SK-N-SH (cell line): ENCODE measurements at regions not wholly inside any gene's neighbourhood (a gene's known extent, or its start where the extent isn't known, plus 50 kb on each side); places are given as distances from the start of the nearest gene placed in this dataset.

Experiments
- CTCF ChIA-PET: fragments of 300-600, 350-600 bp; formaldehyde crosslinking; extraction: SDS; loops from one replicate; lab custom pipeline; 2021; lab: Yijun Ruan, JAX
- POLR2A ChIA-PET: fragments of 350-600 bp; sonication (Branson Sonifier 250); formaldehyde crosslinking; extraction: SDS; loops from one replicate; lab custom pipeline; 2020; ENCODE audit warnings: antibody characterized with exemption, inconsistent platforms; lab: Yijun Ruan, JAX
- DNase-seq: peaks from one replicate; pipeline ENCODE4 v3.0.0; 2012
- H2AFZ ChIP-seq: fragments of 200-600 bp; sonication (generic); 2 replicates; pipeline ENCODE4 v1.8.1; 2016; ENCODE audit warnings: antibody characterized with exemption, mild to moderate bottlenecking, low read depth
- H3F3A ChIP-seq: fragments of 200-600 bp; sonication (generic); replicated peaks from 2 replicates; pipeline ENCODE3; 2016; ENCODE audit warnings: antibody characterized with exemption, mild to moderate bottlenecking; ENCODE audit not compliant: insufficient read depth
- H3K27ac ChIP-seq, 2 experiments: fragments of 200-500 bp in 1 of 2; fragments of 200-600 bp in 1 of 2; sonication (Bioruptor generic) in 1 of 2; sonication (generic), shearing (Covaris generic) in 1 of 2; 2 replicates each; pipeline versions ENCODE4 v1.5.1 to v1.6.1; 2014 to 2016; ENCODE audit warnings: low read depth in 2 of 2, inconsistent platforms in 1 of 2, low read length in 1 of 2, mild to moderate bottlenecking in 1 of 2, mixed read lengths in 1 of 2
- H3K27me3 ChIP-seq: fragments of 200-600 bp; sonication (generic), shearing (Covaris generic); 2 replicates; pipeline ENCODE4 v1.6.1; 2016; ENCODE audit warnings: mixed run types; ENCODE audit not compliant: insufficient read depth
- H3K36me3 ChIP-seq, 2 experiments: fragments of 200-500 bp in 1 of 2; fragments of 200-600 bp in 1 of 2; sonication (Bioruptor generic) in 1 of 2; sonication (generic) in 1 of 2; replicated peaks in 1 of 2; 2 replicates each; pipeline versions ENCODE3 to v1.5.1; 2014 to 2016; ENCODE audit warnings: low read length in 1 of 2, mild to moderate bottlenecking in 1 of 2; ENCODE audit not compliant: insufficient read depth in 2 of 2, control insufficient read depth in 1 of 2
- H3K4me1 ChIP-seq, 2 experiments: fragments of 200-500 bp in 1 of 2; fragments of 200-600 bp in 1 of 2; sonication (Bioruptor generic) in 1 of 2; sonication (generic), shearing (Covaris generic) in 1 of 2; 2 replicates each; pipeline versions ENCODE4 v1.5.1 to v1.6.1; 2014 to 2016; ENCODE audit warnings: low read depth in 1 of 2, low read length in 1 of 2, mixed run types in 1 of 2; ENCODE audit not compliant: insufficient read depth in 2 of 2, control insufficient read depth in 1 of 2
- H3K4me2 ChIP-seq: fragments of 200-600 bp; sonication (generic), shearing (Covaris generic); 2 replicates; pipeline ENCODE4 v1.6.1; 2017; ENCODE audit warnings: mixed run types
- H3K4me3 ChIP-seq, 2 experiments: fragments of 200-500 bp in 1 of 2; fragments of 200-600 bp in 1 of 2; sonication (Bioruptor generic) in 1 of 2; sonication (generic), shearing (Covaris generic) in 1 of 2; 2 replicates each; pipeline versions ENCODE4 v1.5.1 to v1.8.1; 2014 to 2016; ENCODE audit warnings: low read depth in 2 of 2, inconsistent platforms in 1 of 2, low read length in 1 of 2, mild to moderate bottlenecking in 1 of 2, mixed read lengths in 1 of 2, moderate library complexity in 1 of 2
- H3K79me2 ChIP-seq: fragments of 200-600 bp; sonication (generic); 2 replicates; pipeline ENCODE4 v1.8.1; 2017; ENCODE audit warnings: mild to moderate bottlenecking; ENCODE audit not compliant: insufficient read depth
- H3K9ac ChIP-seq: fragments of 200-600 bp; sonication (generic); 2 replicates; pipeline ENCODE4 v1.6.1; 2017; ENCODE audit warnings: mixed run types
- H3K9me2 ChIP-seq: fragments of 200-600 bp; sonication (generic); 2 replicates; pipeline ENCODE4 v1.6.1; 2017; ENCODE audit warnings: mixed run types
- H3K9me3 ChIP-seq: fragments of 200-600 bp; sonication (generic); 2 replicates; pipeline ENCODE4 v1.6.1; 2017; ENCODE audit warnings: mixed run types, mild to moderate bottlenecking, moderate library complexity
- H4K20me1 ChIP-seq: fragments of 200-600 bp; sonication (generic); 2 replicates; pipeline ENCODE4 v1.6.1; 2017; ENCODE audit warnings: mild to moderate bottlenecking, mixed run types; ENCODE audit not compliant: insufficient read depth
- RAD21 ChIP-seq: IDR thresholded peaks from 2 replicates; pipeline ENCODE4 v1.6.1; 2012; ENCODE audit warnings: mild to moderate bottlenecking, low read length
- WGBS: methylation state at CpG from one replicate; pipeline ENCODE4 v1.1.6; 2017; ENCODE audit warnings: low lambda C conversion rate; 5-methylcytosine and 5-hydroxymethylcytosine counted together
- TF ChIP-seq, protein P1 (sequence below): IDR thresholded peaks from 2 replicates; pipeline ENCODE4 v1.4.0; 2012; ENCODE audit warnings: low read depth, borderline replicate concordance

DNA sequence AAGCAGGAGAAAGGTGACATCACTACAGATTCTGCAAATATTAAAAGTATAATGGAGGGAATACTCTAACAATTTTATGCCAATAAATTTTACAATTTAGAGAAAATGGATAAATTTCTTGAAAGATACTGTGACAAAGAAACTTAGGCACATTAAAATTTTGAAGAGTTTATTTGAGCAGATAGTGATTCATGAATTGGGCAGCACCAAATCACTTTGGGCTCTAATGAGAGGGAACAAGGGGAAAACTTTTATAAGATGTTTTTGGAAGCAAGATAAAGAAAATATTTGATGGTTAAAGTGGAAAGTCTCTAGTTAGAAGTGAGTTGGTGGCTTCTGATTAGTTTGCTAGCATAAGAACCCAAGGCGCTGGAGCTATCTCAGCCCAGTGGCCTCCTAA is 55.2 kb upstream of the FMN2 start:
- Histone ChIP-seq H3F3A (peaks cover 3% of the 10 kb centered on the region), H3K4me2 (no peak overlapping the region), H3K79me2 (no peaks in the 10 kb centered on the region), H3K4me1 (no peaks in the 10 kb centered on the region; a peak in 1 of 4 replicates), H4K20me1 (no peaks in the 10 kb centered on the region), H3K4me3 (no peak overlapping the region), H3K9me2 (no peaks in the 10 kb centered on the region), H3K36me3 (peaks cover 0 to 3% of the 10 kb centered on the region in 2 experiments), H2AFZ (no peak overlapping the region), H3K9ac (no peak overlapping the region), H3K9me3 (peaks cover 4% of the 10 kb centered on the region; the same call in 1 of the 2 replicates), H3K27me3 (no peaks in the 10 kb centered on the region), H3K27ac (no peak overlapping the region)
- ChIA-PET CTCF (interaction anchor here (1.1 kb wide), 1 partner anchor 55 kb away, joined by 3 read pairs; the partner anchor contains the start of gene FMN2), POLR2A (no interaction called here)
- DNase-seq = no peak
- WGBS = 87% methylated on average over 1 of the region's 1 CpG
- TF ChIP-seq, protein P1, sequence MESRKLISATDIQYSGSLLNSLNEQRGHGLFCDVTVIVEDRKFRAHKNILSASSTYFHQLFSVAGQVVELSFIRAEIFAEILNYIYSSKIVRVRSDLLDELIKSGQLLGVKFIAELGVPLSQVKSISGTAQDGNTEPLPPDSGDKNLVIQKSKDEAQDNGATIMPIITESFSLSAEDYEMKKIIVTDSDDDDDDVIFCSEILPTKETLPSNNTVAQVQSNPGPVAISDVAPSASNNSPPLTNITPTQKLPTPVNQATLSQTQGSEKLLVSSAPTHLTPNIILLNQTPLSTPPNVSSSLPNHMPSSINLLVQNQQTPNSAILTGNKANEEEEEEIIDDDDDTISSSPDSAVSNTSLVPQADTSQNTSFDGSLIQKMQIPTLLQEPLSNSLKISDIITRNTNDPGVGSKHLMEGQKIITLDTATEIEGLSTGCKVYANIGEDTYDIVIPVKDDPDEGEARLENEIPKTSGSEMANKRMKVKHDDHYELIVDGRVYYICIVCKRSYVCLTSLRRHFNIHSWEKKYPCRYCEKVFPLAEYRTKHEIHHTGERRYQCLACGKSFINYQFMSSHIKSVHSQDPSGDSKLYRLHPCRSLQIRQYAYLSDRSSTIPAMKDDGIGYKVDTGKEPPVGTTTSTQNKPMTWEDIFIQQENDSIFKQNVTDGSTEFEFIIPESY = no peak
- no peak for TF ChIP-seq RAD21
